MCF 10A (cell line): ENCODE measurements at regions not wholly inside any gene's neighbourhood (a gene's known extent, or its start where the extent isn't known, plus 50 kb on each side); places are given as distances from the start of the nearest gene placed in this dataset.

Source experiments
- BruUV-seq: library from RNA; stranded (reverse); fragments of 400-500 nt; replicated peaks from 2 replicates; lab custom pipeline; 2021; lab: Mats Ljungman, UMichigan
- CTCF ChIA-PET: fragments of 300-600 bp; sonication (Branson Sonifier 250); formaldehyde crosslinking; extraction: SDS; loops from one replicate; lab custom pipeline; 2021; ENCODE audit warnings: antibody characterized with exemption, inconsistent platforms; lab: Yijun Ruan, JAX
- POLR2A ChIA-PET: fragments of 300-600, 350-650 bp; sonication (Branson Sonifier 250); formaldehyde crosslinking; extraction: SDS; loops from one replicate; lab custom pipeline; 2020; ENCODE audit warnings: antibody characterized with exemption, inconsistent platforms; lab: Yijun Ruan, JAX
- DNase-seq: peaks from one replicate; pipeline ENCODE4 v3.0.0-alpha.2; 2018; ENCODE audit not compliant: unreplicated experiment
- H3K27ac Mint-ChIP-seq: one replicate; pipeline ENCODE4 v1.8.0; 2022; ENCODE audit warnings: mild to moderate bottlenecking, low read depth, mixed read lengths; ENCODE audit not compliant: unreplicated experiment
- H3K27me3 Mint-ChIP-seq: one replicate; pipeline ENCODE4 v1.8.0; 2022; ENCODE audit warnings: mixed read lengths; ENCODE audit not compliant: insufficient read depth, unreplicated experiment
- H3K36me3 Mint-ChIP-seq: one replicate; pipeline ENCODE4 v1.8.0; 2022; ENCODE audit warnings: mild to moderate bottlenecking, moderate library complexity, mixed read lengths; ENCODE audit not compliant: insufficient read depth, unreplicated experiment
- H3K4me1 Mint-ChIP-seq: one replicate; pipeline ENCODE4 v1.8.0; 2022; ENCODE audit warnings: mixed read lengths; ENCODE audit not compliant: insufficient read depth, unreplicated experiment
- H3K4me3 Mint-ChIP-seq: one replicate; pipeline ENCODE4 v1.8.0; 2022; ENCODE audit warnings: mild to moderate bottlenecking, moderate library complexity, mixed read lengths; ENCODE audit not compliant: unreplicated experiment
- H3K9me3 Mint-ChIP-seq: one replicate; pipeline ENCODE4 v1.8.0; 2022; ENCODE audit warnings: mixed read lengths; ENCODE audit not compliant: unreplicated experiment
- CTCF ChIP-seq: fragments of 200-600 bp; IDR thresholded peaks from one replicate; pipeline ENCODE4 v1.8.0; 2022; ENCODE audit warnings: antibody characterized with exemption, mild to moderate bottlenecking; ENCODE audit not compliant: unreplicated experiment
- intact Hi-C: fragments of 100-400 bp; cut with micrococcal nuclease; formaldehyde crosslinking; loops from 2 replicates; pipeline ENCODE4 v1.14.1; 2022

- peaks cover 59% of the 10 kb centered on the region for H3K9me3 Mint-ChIP-seq
- no peaks in the 10 kb centered on the region for H3K36me3 Mint-ChIP-seq
- ChIA-PET CTCF (interaction anchor here (0.6 kb wide), 1 partner anchor 233 kb away, joined by 4 read pairs; no protein-coding TSS in a partner anchor), POLR2A (no interaction called here)
- no peaks in the 10 kb centered on the region for H3K4me1 Mint-ChIP-seq
- no peak for DNase-seq
- intact Hi-C loops: no loop called here
- H3K27ac Mint-ChIP-seq: no peak overlapping the region
- no peak for TF ChIP-seq CTCF
- no TSS peak for BruUV-seq
- no peaks in the 10 kb centered on the region for H3K27me3 Mint-ChIP-seq
- no peak overlapping the region for H3K4me3 Mint-ChIP-seq
Measured at GRCh38 chr22:48980918-48981317, 846.8 kb downstream of the BRD1 start.

- no peaks in the 10 kb centered on the region for H3K27me3 Mint-ChIP-seq
- H3K9me3 Mint-ChIP-seq: peaks cover 61% of the 10 kb centered on the region
- H3K36me3 Mint-ChIP-seq: no peaks in the 10 kb centered on the region
- no TSS peak for BruUV-seq
- H3K27ac Mint-ChIP-seq: no peak overlapping the region
- intact Hi-C loops: no loop called here
- no peak for TF ChIP-seq CTCF
- ChIA-PET POLR2A (no interaction called here), CTCF (interaction anchor here (0.6 kb wide), 1 partner anchor 234 kb away, joined by 4 read pairs; no protein-coding TSS in a partner anchor)
- DNase-seq: no peak
- no peaks in the 10 kb centered on the region for H3K4me1 Mint-ChIP-seq
- no peak overlapping the region for H3K4me3 Mint-ChIP-seq
Measured at GRCh38 chr22:48980409-48980808, 847.3 kb downstream of the BRD1 start.

GRCh38 chr22:48979482-48979881 lies 848.2 kb downstream of the BRD1 start:
- H3K27ac Mint-ChIP-seq: no peak overlapping the region
- no peak overlapping the region for H3K4me3 Mint-ChIP-seq
- no peaks in the 10 kb centered on the region for H3K27me3 Mint-ChIP-seq
- CTCF ChIA-PET: no interaction called here
- H3K36me3 Mint-ChIP-seq: no peaks in the 10 kb centered on the region
- POLR2A ChIA-PET: no interaction called here
- intact Hi-C loops: no loop called here
- BruUV-seq: no TSS peak
- H3K9me3 Mint-ChIP-seq: peaks cover 56% of the 10 kb centered on the region
- no peak for TF ChIP-seq CTCF
- no peaks in the 10 kb centered on the region for H3K4me1 Mint-ChIP-seq
- no peak for DNase-seq

GRCh38 chr22:48976556-48977535 lies 850.8 kb downstream of the BRD1 start:
- H3K9me3 Mint-ChIP-seq: peaks cover 46% of the 10 kb centered on the region
- POLR2A ChIA-PET: no interaction called here
- CTCF ChIA-PET: no interaction called here

More at GRCh38 chr22:48976556-48977535, 850.8 kb downstream of the BRD1 start:
- Mint-ChIP-seq H3K4me3 (no peak overlapping the region), H3K27me3 (no peaks in the 10 kb centered on the region), H3K4me1 (no peaks in the 10 kb centered on the region), H3K36me3 (no peaks in the 10 kb centered on the region), H3K27ac (no peak overlapping the region)
- no TSS peak for BruUV-seq
- no peak for TF ChIP-seq CTCF
- intact Hi-C loops: no loop called here
- DNase-seq: no peak
